Testis (tissue), 2 donors: ENCODE measurements at regions not wholly inside any gene's neighbourhood (a gene's known extent, or its start where the extent isn't known, plus 50 kb on each side); places are given as distances from the start of the nearest gene placed in this dataset.

Experiments
- POLR2A ChIP-seq: fragments of 450-650 bp; IDR thresholded peaks from one replicate; pipeline ENCODE4 v1.6.1; 2017; ENCODE audit warnings: antibody characterized with exemption, mild to moderate bottlenecking, moderate library complexity
- TF ChIP-seq, protein P1 (sequence below), 3 experiments: fragments of 450-650 bp in 2 of 3; fragments of 200-600 bp in 1 of 3; sonication (generic) in 1 of 3; IDR thresholded peaks; one replicate each; pipeline ENCODE4 v1.5.1; 2016 to 2019; ENCODE audit warnings: antibody characterized with exemption in 3 of 3, mild to moderate bottlenecking in 2 of 3, moderate library complexity in 1 of 3

- no peak for TF ChIP-seq POLR2A
- TF ChIP-seq, protein P1, sequence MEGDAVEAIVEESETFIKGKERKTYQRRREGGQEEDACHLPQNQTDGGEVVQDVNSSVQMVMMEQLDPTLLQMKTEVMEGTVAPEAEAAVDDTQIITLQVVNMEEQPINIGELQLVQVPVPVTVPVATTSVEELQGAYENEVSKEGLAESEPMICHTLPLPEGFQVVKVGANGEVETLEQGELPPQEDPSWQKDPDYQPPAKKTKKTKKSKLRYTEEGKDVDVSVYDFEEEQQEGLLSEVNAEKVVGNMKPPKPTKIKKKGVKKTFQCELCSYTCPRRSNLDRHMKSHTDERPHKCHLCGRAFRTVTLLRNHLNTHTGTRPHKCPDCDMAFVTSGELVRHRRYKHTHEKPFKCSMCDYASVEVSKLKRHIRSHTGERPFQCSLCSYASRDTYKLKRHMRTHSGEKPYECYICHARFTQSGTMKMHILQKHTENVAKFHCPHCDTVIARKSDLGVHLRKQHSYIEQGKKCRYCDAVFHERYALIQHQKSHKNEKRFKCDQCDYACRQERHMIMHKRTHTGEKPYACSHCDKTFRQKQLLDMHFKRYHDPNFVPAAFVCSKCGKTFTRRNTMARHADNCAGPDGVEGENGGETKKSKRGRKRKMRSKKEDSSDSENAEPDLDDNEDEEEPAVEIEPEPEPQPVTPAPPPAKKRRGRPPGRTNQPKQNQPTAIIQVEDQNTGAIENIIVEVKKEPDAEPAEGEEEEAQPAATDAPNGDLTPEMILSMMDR (IDR thresholded peaks at IDR 0.05), result no peak
Measured at GRCh38 chr16:73853968-73854367, 442.6 kb upstream of the PSMD7 start.
